ENCODE measurements at regions not wholly inside any gene's neighbourhood (a gene's known extent, or its start where the extent isn't known, plus 50 kb on each side); places are given as distances from the start of the nearest gene placed in this dataset.
A peak's percentile ranks its signal among the peaks of the same experiment; 100 is the strongest.

DNA sequence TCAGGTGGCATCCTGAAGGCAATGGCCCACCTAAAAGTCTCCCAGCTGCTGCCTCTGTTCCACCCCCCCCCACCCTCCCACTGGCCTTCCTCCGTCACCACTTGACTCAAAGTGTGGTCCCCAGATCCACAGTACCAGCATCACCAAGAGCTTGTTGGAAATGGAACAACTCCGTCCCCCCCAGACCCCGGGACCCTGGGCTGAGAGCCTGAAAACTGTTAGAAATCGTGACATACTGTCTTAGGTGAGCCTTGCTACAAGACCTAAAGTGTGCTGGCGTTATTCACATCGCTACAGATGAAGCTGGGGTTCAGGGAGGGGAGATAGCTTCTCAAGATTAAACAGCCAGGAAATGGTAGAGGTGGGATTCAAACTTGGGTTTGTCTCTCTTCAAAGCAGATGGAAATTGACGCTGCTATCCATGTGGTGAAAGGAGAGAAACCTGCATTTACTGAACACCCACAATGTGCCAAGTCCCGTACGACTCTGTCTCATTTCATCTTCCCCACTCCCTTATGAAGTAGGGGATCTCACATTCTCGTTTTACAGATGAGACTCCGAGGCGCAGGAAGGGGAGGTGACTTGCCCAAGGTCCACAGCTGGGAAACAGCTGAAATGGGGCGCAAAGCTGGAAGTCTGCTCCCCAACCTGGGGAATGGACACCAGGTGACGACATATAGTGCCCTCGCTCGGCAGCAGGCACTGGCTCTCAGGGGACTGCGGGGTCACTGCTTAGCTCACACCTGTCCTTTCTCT is 52.8 kb upstream of the IFFO2 start:
- peak overlapping the region in 1 of 2 experiments; percentile 82; a peak in 2 of 4 replicates for H3K27ac ChIP-seq (ENCODE audit: low read depth in 2 of 2, low read length in 1 of 2)
- 87% methylated on average over 17 of the region's 17 CpGs for WGBS (ENCODE audit: low lambda C conversion rate)
- H3K4me1 ChIP-seq (ENCODE audit: control insufficient read depth in 1 of 2, insufficient read depth in 2 of 2, low read depth in 1 of 2, low read length in 1 of 2): peaks cover 27 to 41% of the 10 kb centered on the region in 2 experiments; a peak in 3 of 4 replicates
- H3K4me3 ChIP-seq (ENCODE audit: low read depth in 2 of 2, low read length in 1 of 2): no peak overlapping the region
- H3K9ac ChIP-seq: peak overlapping the region; percentile 11; the same call in 1 of the 2 replicates
- H3F3A ChIP-seq (replicated peaks; ENCODE audit: insufficient read depth): peaks cover 19% of the 10 kb centered on the region
- H2AFZ ChIP-seq (ENCODE audit: low read depth): no peak overlapping the region
- no peaks in the 10 kb centered on the region for H4K20me1 ChIP-seq (ENCODE audit: insufficient read depth)
- POLR2A ChIA-PET: no interaction called here
- no peaks in the 10 kb centered on the region for H3K9me3 ChIP-seq
- TF ChIP-seq GATA2 (CRISPR knock-in tag; IDR thresholded peaks at IDR 0.05) (no peak), POLR2AphosphoS5 (IDR thresholded peaks at IDR 0.05; ENCODE audit: low read depth, low read length) (no peak), NFIC (IDR thresholded peaks at IDR 0.05; ENCODE audit: borderline replicate concordance) (no peak), MEF2A (IDR thresholded peaks at IDR 0.05; ENCODE audit: borderline replicate concordance, low read depth) (no peak), ELF1 (IDR thresholded peaks at IDR 0.05) (no peak), PBX3 (IDR thresholded peaks at IDR 0.05) (no peak), RFX5 (IDR thresholded peaks at IDR 0.05; ENCODE audit: low read length) (no peak), CHD2 (IDR thresholded peaks at IDR 0.05; ENCODE audit: low read length, partially characterized antibody) (no peak), FOXM1 (IDR thresholded peaks at IDR 0.05; ENCODE audit: low read depth) (no peak), IRF3 (IDR thresholded peaks at IDR 0.05; ENCODE audit: low read depth, low read length) (no peak), MXI1 (IDR thresholded peaks at IDR 0.05; ENCODE audit: low read depth, low read length) (no peak), RAD21 (IDR thresholded peaks at IDR 0.05; ENCODE audit: low read length) (no peak), SIN3A (IDR thresholded peaks at IDR 0.05; ENCODE audit: borderline replicate concordance, low read depth, low read length) (no peak), EZH2phosphoT487 (IDR thresholded peaks at IDR 0.05; ENCODE audit: borderline replicate concordance, low read depth) (no peak)
- TF ChIP-seq, protein P1, sequence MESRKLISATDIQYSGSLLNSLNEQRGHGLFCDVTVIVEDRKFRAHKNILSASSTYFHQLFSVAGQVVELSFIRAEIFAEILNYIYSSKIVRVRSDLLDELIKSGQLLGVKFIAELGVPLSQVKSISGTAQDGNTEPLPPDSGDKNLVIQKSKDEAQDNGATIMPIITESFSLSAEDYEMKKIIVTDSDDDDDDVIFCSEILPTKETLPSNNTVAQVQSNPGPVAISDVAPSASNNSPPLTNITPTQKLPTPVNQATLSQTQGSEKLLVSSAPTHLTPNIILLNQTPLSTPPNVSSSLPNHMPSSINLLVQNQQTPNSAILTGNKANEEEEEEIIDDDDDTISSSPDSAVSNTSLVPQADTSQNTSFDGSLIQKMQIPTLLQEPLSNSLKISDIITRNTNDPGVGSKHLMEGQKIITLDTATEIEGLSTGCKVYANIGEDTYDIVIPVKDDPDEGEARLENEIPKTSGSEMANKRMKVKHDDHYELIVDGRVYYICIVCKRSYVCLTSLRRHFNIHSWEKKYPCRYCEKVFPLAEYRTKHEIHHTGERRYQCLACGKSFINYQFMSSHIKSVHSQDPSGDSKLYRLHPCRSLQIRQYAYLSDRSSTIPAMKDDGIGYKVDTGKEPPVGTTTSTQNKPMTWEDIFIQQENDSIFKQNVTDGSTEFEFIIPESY (IDR thresholded peaks at IDR 0.05; ENCODE audit: borderline replicate concordance, low read depth): no peak
- TF ChIP-seq, protein P2, sequence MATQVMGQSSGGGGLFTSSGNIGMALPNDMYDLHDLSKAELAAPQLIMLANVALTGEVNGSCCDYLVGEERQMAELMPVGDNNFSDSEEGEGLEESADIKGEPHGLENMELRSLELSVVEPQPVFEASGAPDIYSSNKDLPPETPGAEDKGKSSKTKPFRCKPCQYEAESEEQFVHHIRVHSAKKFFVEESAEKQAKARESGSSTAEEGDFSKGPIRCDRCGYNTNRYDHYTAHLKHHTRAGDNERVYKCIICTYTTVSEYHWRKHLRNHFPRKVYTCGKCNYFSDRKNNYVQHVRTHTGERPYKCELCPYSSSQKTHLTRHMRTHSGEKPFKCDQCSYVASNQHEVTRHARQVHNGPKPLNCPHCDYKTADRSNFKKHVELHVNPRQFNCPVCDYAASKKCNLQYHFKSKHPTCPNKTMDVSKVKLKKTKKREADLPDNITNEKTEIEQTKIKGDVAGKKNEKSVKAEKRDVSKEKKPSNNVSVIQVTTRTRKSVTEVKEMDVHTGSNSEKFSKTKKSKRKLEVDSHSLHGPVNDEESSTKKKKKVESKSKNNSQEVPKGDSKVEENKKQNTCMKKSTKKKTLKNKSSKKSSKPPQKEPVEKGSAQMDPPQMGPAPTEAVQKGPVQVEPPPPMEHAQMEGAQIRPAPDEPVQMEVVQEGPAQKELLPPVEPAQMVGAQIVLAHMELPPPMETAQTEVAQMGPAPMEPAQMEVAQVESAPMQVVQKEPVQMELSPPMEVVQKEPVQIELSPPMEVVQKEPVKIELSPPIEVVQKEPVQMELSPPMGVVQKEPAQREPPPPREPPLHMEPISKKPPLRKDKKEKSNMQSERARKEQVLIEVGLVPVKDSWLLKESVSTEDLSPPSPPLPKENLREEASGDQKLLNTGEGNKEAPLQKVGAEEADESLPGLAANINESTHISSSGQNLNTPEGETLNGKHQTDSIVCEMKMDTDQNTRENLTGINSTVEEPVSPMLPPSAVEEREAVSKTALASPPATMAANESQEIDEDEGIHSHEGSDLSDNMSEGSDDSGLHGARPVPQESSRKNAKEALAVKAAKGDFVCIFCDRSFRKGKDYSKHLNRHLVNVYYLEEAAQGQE (IDR thresholded peaks at IDR 0.05; ENCODE audit: low read depth, low read length): no peak
- TF ChIP-seq, protein P3, sequence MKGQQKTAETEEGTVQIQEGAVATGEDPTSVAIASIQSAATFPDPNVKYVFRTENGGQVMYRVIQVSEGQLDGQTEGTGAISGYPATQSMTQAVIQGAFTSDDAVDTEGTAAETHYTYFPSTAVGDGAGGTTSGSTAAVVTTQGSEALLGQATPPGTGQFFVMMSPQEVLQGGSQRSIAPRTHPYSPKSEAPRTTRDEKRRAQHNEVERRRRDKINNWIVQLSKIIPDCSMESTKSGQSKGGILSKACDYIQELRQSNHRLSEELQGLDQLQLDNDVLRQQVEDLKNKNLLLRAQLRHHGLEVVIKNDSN (IDR thresholded peaks at IDR 0.05; ENCODE audit: borderline replicate concordance, low read depth): no peak
- H3K4me2 ChIP-seq: no peak overlapping the region
- H3K27me3 ChIP-seq (ENCODE audit: insufficient read depth): no peaks in the 10 kb centered on the region
- H3K79me2 ChIP-seq (ENCODE audit: insufficient read depth): no peaks in the 10 kb centered on the region
- no peaks in the 10 kb centered on the region for H3K36me3 ChIP-seq (replicated peaks in 1 of 2; ENCODE audit: control insufficient read depth in 1 of 2, insufficient read depth in 2 of 2, low read length in 1 of 2)
- DNase-seq: no peak
- CTCF ChIA-PET: interaction anchor here (0.6 to 1.2 kb wide), 2 partner anchors 10 to 23 kb away, joined by 3 to 4 read pairs; no protein-coding TSS in a partner anchor
- no peaks in the 10 kb centered on the region for H3K9me2 ChIP-seq
